ENCODE measurements at regions not wholly inside any gene's neighbourhood (a gene's known extent, or its start where the extent isn't known, plus 50 kb on each side); places are given as distances from the start of the nearest gene placed in this dataset.
A peak's percentile ranks its signal among the peaks of the same experiment; 100 is the strongest.

GRCh38 chr14:80074900-80075574 is 136.3 kb downstream of the DIO2 start:
- H3K4me3 ChIP-seq (replicated peaks; ENCODE audit: low read depth, low read length) = no peak overlapping the region
- DNase-seq (ENCODE audit: extremely low read depth, low read depth) = no peak
- no peak for TF ChIP-seq CTCF (IDR thresholded peaks at IDR 0.05; ENCODE audit: low read depth, low read length, missing control alignments)

- DNase-seq (ENCODE audit: extremely low read depth, low read depth) = no peak
- no peak overlapping the region for H3K4me3 ChIP-seq (replicated peaks; ENCODE audit: low read depth, low read length)
- TF ChIP-seq CTCF (IDR thresholded peaks at IDR 0.05; ENCODE audit: low read depth, low read length, missing control alignments) = no peak
Observed at GRCh38 chr14:80059041-80059440, 152.3 kb downstream of the DIO2 start.

- no peak for TF ChIP-seq CTCF (IDR thresholded peaks at IDR 0.05; ENCODE audit: low read depth, low read length, missing control alignments)
- DNase-seq (ENCODE audit: extremely low read depth, low read depth) = no peak
- H3K4me3 ChIP-seq (replicated peaks; ENCODE audit: low read depth, low read length) = no peak overlapping the region
Observed at GRCh38 chr14:80056497-80056801, 154.9 kb downstream of the DIO2 start.

- DNase-seq (ENCODE audit: extremely low read depth, low read depth) = peak; percentile 39
- H3K4me3 ChIP-seq (replicated peaks; ENCODE audit: low read depth, low read length) = no peak overlapping the region
- TF ChIP-seq CTCF (IDR thresholded peaks at IDR 0.05; ENCODE audit: low read depth, low read length, missing control alignments) = peak; percentile 78
Observed at GRCh38 chr14:80055667-80056496, 155.4 kb downstream of the DIO2 start.

- no peak for DNase-seq (ENCODE audit: extremely low read depth, low read depth)
- no peak overlapping the region for H3K4me3 ChIP-seq (replicated peaks; ENCODE audit: low read depth, low read length)
- no peak for TF ChIP-seq CTCF (IDR thresholded peaks at IDR 0.05; ENCODE audit: low read depth, low read length, missing control alignments)
Observed at GRCh38 chr14:80055226-80055625, 156.1 kb downstream of the DIO2 start.

GRCh38 chr14:80054020-80054419 is 157.3 kb downstream of the DIO2 start:
- H3K4me3 ChIP-seq (replicated peaks; ENCODE audit: low read depth, low read length) = no peak overlapping the region
- DNase-seq (ENCODE audit: extremely low read depth, low read depth) = no peak
- no peak for TF ChIP-seq CTCF (IDR thresholded peaks at IDR 0.05; ENCODE audit: low read depth, low read length, missing control alignments)

Data from HFF-Myc (cell line).